CD14-positive monocyte (primary cell): ENCODE measurements at regions not wholly inside any gene's neighbourhood (a gene's known extent, or its start where the extent isn't known, plus 50 kb on each side); places are given as distances from the start of the nearest gene placed in this dataset.
"Not testable (repeated sequence)": the region's sequence is repeated elsewhere in the genome, so short reads cannot be mapped to it uniquely, and the experiment has no call there.

Experiments used
- DNase-seq, 3 donors: peaks; one replicate each; pipeline ENCODE4 v3.0.0-alpha.2; 2011 to 2022
- H2AFZ ChIP-seq: 2 replicates; pipeline ENCODE4 v1.6.0; 2012; ENCODE audit warnings: mild to moderate bottlenecking, low read depth, low read length, inconsistent platforms; ENCODE audit not compliant: insufficient read depth, poor library complexity, severe bottlenecking
- H3K27ac ChIP-seq, 2 donors: 1 replicate in 1 of 2; 2 replicates in 1 of 2; pipeline ENCODE4 v1.5.1; 2012 to 2013; ENCODE audit warnings: low read length in 2 of 2, control low read depth in 1 of 2, inconsistent platforms in 1 of 2, low read depth in 1 of 2, mild to moderate bottlenecking in 1 of 2
- H3K27me3 ChIP-seq, 2 donors: one replicate each; pipeline versions ENCODE4 v1.6.0 to v1.6.1; 2011 to 2013; ENCODE audit warnings: low read length in 2 of 2; ENCODE audit not compliant: control insufficient read depth in 2 of 2, insufficient read depth in 2 of 2
- H3K36me3 ChIP-seq, 2 donors: replicated peaks in 1 of 2; 1 replicate in 1 of 2; 2 replicates in 1 of 2; pipeline versions ENCODE4 v1.5.1 to v1.6.1; 2012 to 2013; ENCODE audit warnings: low read length in 2 of 2, control low read depth in 1 of 2, inconsistent platforms in 1 of 2, mild to moderate bottlenecking in 1 of 2; ENCODE audit not compliant: insufficient read depth in 2 of 2, control insufficient read depth in 1 of 2
- H3K4me1 ChIP-seq, 2 donors: 1 replicate in 1 of 2; 2 replicates in 1 of 2; pipeline versions ENCODE4 v1.5.1 to v1.6.1; 2012 to 2013; ENCODE audit warnings: low read length in 2 of 2, control low read depth in 1 of 2, inconsistent platforms in 1 of 2, mild to moderate bottlenecking in 1 of 2, moderate library complexity in 1 of 2; ENCODE audit not compliant: insufficient read depth in 2 of 2, control insufficient read depth in 1 of 2
- H3K4me2 ChIP-seq: replicated peaks from 2 replicates; pipeline ENCODE3; 2012; ENCODE audit warnings: low read length, moderate library complexity, mild to moderate bottlenecking; ENCODE audit not compliant: poor library complexity, severe bottlenecking; ENCODE audit errors: extremely low read depth
- H3K4me3 ChIP-seq, 3 experiments: fragments of 200-600 bp in 1 of 3; sonication (generic) in 1 of 3; replicated peaks in 1 of 3; 1 replicate in 2 of 3; 2 replicates in 1 of 3; pipeline ENCODE4 v1.5.1; 2011 to 2013; ENCODE audit warnings: low read length in 3 of 3, mild to moderate bottlenecking in 3 of 3, control low read depth in 2 of 3, low read depth in 2 of 3, inconsistent platforms in 1 of 3, moderate library complexity in 1 of 3
- H3K79me2 ChIP-seq: 2 replicates; pipeline ENCODE4 v1.6.0; 2012; ENCODE audit warnings: mild to moderate bottlenecking, control low read depth, inconsistent platforms, low read length, moderate library complexity; ENCODE audit not compliant: insufficient read depth
- H3K9ac ChIP-seq: 2 replicates; pipeline ENCODE4 v1.6.0; 2017; ENCODE audit warnings: low read length, mild to moderate bottlenecking; ENCODE audit not compliant: insufficient read depth, poor library complexity, severe bottlenecking
- H3K9me3 ChIP-seq, 2 donors: replicated peaks in 1 of 2; 1 replicate in 1 of 2; 2 replicates in 1 of 2; pipeline versions ENCODE4 v1.5.1 to v1.6.1; 2012 to 2013; ENCODE audit warnings: low read length in 2 of 2, control low read depth in 1 of 2; ENCODE audit not compliant: control insufficient read depth in 1 of 2, insufficient read depth in 1 of 2
- H4K20me1 ChIP-seq: 2 replicates; pipeline ENCODE4 v1.6.0; 2012; ENCODE audit warnings: mild to moderate bottlenecking, low read length, control low read depth, moderate library complexity; ENCODE audit not compliant: insufficient read depth
- H3K27ac Mint-ChIP-seq, 7 donors: one replicate each; pipeline ENCODE4 v1.8.0; 2020; ENCODE audit warnings: mild to moderate bottlenecking in 7 of 7, mixed read lengths in 7 of 7, moderate library complexity in 6 of 7, inconsistent platforms in 2 of 7
- H3K27me3 Mint-ChIP-seq, 3 donors: one replicate each; pipeline ENCODE4 v1.8.0; 2021 to 2022; ENCODE audit warnings: low read depth in 3 of 3, mild to moderate bottlenecking in 3 of 3, mixed read lengths in 3 of 3, moderate library complexity in 3 of 3, inconsistent platforms in 1 of 3
- H3K36me3 Mint-ChIP-seq, 2 donors: one replicate each; pipeline ENCODE4 v1.8.0; 2020; ENCODE audit warnings: mixed read lengths in 2 of 2, inconsistent platforms in 1 of 2, mild to moderate bottlenecking in 1 of 2
- H3K4me1 Mint-ChIP-seq: one replicate; pipeline ENCODE4 v1.8.0; 2020; ENCODE audit warnings: mild to moderate bottlenecking, mixed read lengths
- H3K4me3 Mint-ChIP-seq, 2 donors: one replicate each; pipeline ENCODE4 v1.8.0; 2020; ENCODE audit warnings: mild to moderate bottlenecking in 2 of 2, mixed read lengths in 2 of 2, moderate library complexity in 1 of 2
- H3K9me3 Mint-ChIP-seq, 7 donors: one replicate each; pipeline ENCODE4 v1.8.0; 2020 to 2022; ENCODE audit warnings: mixed read lengths in 7 of 7, mild to moderate bottlenecking in 6 of 7, moderate library complexity in 6 of 7, inconsistent platforms in 2 of 7
- WGBS: methylation state at CpG from one replicate; pipeline ENCODE4 v1.1.5; 2013; ENCODE audit warnings: missing lambda C conversion rate; ENCODE audit not compliant: insufficient coverage; 5-methylcytosine and 5-hydroxymethylcytosine counted together
- intact Hi-C, 2 donors: fragments of 100-400 bp; cut with micrococcal nuclease; formaldehyde crosslinking; loops; one replicate each; pipeline versions ENCODE4 v1.15.0 to v1.15.1; 2023

DNA sequence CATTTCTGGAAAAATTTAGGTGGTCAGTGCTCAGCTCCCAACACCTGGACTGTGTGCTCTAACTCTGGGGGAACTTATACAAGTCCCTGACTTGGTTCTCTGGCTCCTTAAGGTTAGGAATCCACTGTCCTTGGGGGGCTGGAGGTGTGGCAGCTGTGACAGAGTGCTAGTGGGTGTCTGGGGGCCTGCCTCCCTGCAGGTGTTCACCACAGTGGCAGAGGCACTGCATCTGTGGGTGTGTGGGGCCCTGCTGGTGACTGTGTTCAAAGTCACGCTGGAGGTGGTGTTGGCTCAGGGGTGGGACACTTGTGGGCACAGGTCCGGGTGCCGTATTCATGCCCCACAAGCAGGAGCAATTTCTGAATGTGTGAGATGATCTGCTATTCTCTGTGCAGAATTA, 87.2 kb downstream of the OR4M2 start:
- H2AFZ ChIP-seq, H3K27ac ChIP-seq, H3K9me3 ChIP-seq, H3K4me3 Mint-ChIP-seq, H3K36me3 ChIP-seq, H4K20me1 ChIP-seq, DNase-seq, H3K9me3 Mint-ChIP-seq, H3K27me3 ChIP-seq, H3K79me2 ChIP-seq, H3K4me1 ChIP-seq, H3K4me2 ChIP-seq, H3K36me3 Mint-ChIP-seq, H3K27me3 Mint-ChIP-seq, H3K4me1 Mint-ChIP-seq, H3K4me3 ChIP-seq, H3K9ac ChIP-seq, H3K27ac Mint-ChIP-seq, intact Hi-C loops: not testable (repeated sequence)
- WGBS = no CpG with 5 or more reads among the region's 3 CpGs

DNA sequence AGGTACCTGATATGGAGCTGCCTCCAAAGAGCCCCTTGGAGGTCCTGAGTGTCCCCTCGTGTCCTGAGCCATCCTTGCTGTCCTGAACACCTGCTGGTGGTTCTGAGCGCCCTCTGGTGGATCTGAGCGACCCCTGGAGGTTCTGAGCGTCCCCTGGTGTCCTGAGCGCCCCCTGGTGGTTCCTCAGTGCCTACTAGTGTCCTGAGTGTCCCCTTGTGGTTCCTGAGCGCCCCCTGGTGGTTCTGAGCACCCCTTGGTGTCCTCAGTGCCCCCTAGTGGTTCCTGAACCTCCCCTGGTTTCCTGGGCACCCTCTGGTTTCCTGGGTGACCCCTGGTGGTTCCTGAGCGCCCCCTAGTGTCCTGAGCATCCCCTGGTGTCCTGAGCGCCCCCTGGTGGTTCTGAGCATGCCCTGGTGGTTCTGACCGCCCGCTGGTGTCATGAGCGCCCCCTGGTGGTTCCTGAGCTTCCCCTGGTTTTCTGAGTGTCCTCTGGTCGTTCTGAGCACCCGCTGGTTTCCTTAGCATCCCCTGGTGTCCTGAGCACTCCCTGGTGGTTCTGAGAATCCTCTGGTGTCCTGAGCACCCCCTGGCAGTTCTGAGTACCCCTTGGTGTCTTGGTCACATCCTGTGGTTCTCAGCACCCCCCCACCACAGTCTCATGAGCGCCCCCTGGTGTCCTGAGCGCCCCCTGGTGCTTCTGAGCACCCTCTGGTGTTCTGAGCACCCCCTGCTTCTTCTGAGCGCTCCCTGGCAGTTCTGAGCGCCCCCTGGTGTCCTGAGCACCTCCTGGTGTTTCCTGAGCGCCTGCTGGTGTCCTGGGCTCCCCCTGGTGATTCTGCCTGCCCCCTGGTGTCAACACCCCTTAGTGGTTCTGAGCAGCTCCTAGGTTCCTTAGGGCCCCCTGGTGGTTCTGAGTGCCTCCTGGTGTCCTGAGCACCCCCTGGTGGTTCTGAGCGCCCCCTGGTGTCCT, 93.0 kb downstream of the OR4M2 start:
- H3K4me3 ChIP-seq, H3K9me3 ChIP-seq, DNase-seq, H3K4me2 ChIP-seq, H3K27ac Mint-ChIP-seq, H4K20me1 ChIP-seq, H3K36me3 ChIP-seq, H3K4me1 Mint-ChIP-seq, H3K9me3 Mint-ChIP-seq, H3K27me3 ChIP-seq, H3K27me3 Mint-ChIP-seq, H3K36me3 Mint-ChIP-seq, intact Hi-C loops, H3K79me2 ChIP-seq, H3K9ac ChIP-seq, H3K4me1 ChIP-seq, H2AFZ ChIP-seq, H3K27ac ChIP-seq, H3K4me3 Mint-ChIP-seq: not testable (repeated sequence)
- no CpG with 5 or more reads among the region's 19 CpGs for WGBS

DNA sequence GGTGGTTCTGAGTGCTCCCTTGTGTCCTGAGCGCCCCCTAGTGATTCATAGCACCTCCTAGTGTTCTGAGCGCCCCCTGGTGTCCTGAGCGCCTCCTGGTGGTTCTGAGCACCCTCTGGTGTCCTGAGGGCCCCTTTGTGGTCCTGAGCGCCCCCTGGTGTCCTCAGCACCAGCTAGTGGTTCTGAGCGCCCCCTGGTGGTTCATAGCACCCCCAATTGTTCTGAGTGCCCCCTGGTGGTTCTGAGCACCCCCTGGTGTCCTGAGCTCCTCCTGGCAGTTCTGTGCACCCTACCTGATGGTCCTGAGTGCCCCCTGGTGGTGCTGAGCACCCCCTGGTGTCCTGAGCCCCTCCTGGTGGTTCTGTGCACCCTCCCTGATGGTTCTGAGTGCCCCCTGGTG, 93.8 kb downstream of the OR4M2 start:
- H3K27me3 Mint-ChIP-seq, H2AFZ ChIP-seq, intact Hi-C loops, H3K4me3 Mint-ChIP-seq, H3K27me3 ChIP-seq, DNase-seq, H3K36me3 ChIP-seq, H3K9me3 Mint-ChIP-seq, H3K9me3 ChIP-seq, H3K79me2 ChIP-seq, H3K4me3 ChIP-seq, H3K9ac ChIP-seq, H3K4me2 ChIP-seq, H3K4me1 Mint-ChIP-seq, H3K4me1 ChIP-seq, H3K36me3 Mint-ChIP-seq, H4K20me1 ChIP-seq, H3K27ac ChIP-seq, H3K27ac Mint-ChIP-seq: not testable (repeated sequence)
- no CpG with 5 or more reads among the region's 5 CpGs for WGBS

DNA sequence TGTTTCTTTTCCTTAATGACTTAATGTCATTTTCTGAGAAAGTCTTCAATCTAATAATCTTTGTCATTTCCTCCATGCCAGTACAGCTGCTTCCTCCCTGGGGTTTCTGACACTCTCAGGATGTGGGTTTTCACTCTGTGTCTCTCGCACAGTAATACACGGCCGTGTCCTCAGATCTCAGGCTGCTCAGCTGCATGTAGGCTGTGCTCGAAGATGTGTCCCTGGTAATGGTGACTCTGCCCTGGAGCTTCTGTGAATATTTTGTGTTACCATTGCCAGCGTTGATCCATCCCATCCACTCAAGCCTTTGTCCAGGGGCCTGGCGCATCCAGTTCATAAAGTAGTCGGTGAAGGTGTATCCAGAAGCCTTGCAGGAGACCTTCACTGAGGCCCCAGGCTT, 97.6 kb downstream of the OR4M2 start:
- H4K20me1 ChIP-seq, H2AFZ ChIP-seq, H3K9me3 Mint-ChIP-seq, H3K4me1 ChIP-seq, H3K79me2 ChIP-seq, H3K4me3 Mint-ChIP-seq, H3K4me3 ChIP-seq, H3K27ac ChIP-seq, H3K27ac Mint-ChIP-seq, H3K4me1 Mint-ChIP-seq, intact Hi-C loops, H3K9ac ChIP-seq, DNase-seq, H3K27me3 ChIP-seq, H3K36me3 ChIP-seq, H3K9me3 ChIP-seq, H3K4me2 ChIP-seq, H3K36me3 Mint-ChIP-seq, H3K27me3 Mint-ChIP-seq: not testable (repeated sequence)
- no CpG with 5 or more reads among the region's 7 CpGs for WGBS
